Bronchial epithelial cell (primary cell): ENCODE measurements at regions not wholly inside any gene's neighbourhood (a gene's known extent, or its start where the extent isn't known, plus 50 kb on each side); places are given as distances from the start of the nearest gene placed in this dataset.

Experiments used
- DNase-seq: peaks from one replicate; pipeline ENCODE4 v3.0.0-alpha.2; 2010; ENCODE audit warnings: low read depth
- FAIRE-seq: peaks from 2 replicates; lab custom pipeline; 2011; peaks lifted over from hg19 to GRCh38; lab: Jason Lieb, UNC
- H3K27me3 ChIP-seq: 2 replicates; pipeline ENCODE4 v1.5.1; 2011; ENCODE audit warnings: low read length; ENCODE audit not compliant: control insufficient read depth, insufficient read depth
- H3K36me3 ChIP-seq: 2 replicates; pipeline ENCODE4 v1.5.1; 2011; ENCODE audit warnings: low read length; ENCODE audit not compliant: control insufficient read depth, insufficient read depth
- H3K4me3 ChIP-seq: 2 replicates; pipeline ENCODE4 v1.5.1; 2011; ENCODE audit warnings: mild to moderate bottlenecking, low read depth, low read length, control low read depth
- TF ChIP-seq, protein P1 (sequence below): IDR thresholded peaks from 2 replicates; pipeline ENCODE4 v1.5.1; 2011; ENCODE audit warnings: mild to moderate bottlenecking, moderate library complexity, low read length, control low read depth, inconsistent platforms; ENCODE audit not compliant: insufficient read depth, severe bottlenecking

DNA sequence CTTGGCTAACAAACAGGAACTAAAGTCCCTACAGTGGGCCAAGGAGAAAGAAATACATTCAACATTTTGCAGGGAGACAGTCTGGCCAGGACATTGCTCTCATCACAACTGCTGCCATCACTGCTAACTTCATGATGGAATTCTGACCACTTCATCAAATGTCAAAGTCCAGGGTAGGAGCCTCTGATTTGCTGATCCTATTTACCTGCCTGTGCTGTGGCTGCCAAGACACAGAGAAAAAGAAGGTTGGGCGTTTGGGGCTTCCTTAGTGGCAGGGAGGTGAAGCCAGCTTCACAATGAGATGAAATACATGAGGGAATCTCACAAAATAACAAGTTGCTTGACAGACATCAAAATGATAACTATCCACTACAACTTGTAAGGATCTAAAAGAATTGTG lies 343.9 kb upstream of the CADM1 start:
- DNase-seq (no peak), FAIRE-seq (no peak)
- no peaks in the 10 kb centered on the region for H3K27me3 ChIP-seq
- H3K4me3 ChIP-seq, result no peak overlapping the region
- TF ChIP-seq, protein P1, sequence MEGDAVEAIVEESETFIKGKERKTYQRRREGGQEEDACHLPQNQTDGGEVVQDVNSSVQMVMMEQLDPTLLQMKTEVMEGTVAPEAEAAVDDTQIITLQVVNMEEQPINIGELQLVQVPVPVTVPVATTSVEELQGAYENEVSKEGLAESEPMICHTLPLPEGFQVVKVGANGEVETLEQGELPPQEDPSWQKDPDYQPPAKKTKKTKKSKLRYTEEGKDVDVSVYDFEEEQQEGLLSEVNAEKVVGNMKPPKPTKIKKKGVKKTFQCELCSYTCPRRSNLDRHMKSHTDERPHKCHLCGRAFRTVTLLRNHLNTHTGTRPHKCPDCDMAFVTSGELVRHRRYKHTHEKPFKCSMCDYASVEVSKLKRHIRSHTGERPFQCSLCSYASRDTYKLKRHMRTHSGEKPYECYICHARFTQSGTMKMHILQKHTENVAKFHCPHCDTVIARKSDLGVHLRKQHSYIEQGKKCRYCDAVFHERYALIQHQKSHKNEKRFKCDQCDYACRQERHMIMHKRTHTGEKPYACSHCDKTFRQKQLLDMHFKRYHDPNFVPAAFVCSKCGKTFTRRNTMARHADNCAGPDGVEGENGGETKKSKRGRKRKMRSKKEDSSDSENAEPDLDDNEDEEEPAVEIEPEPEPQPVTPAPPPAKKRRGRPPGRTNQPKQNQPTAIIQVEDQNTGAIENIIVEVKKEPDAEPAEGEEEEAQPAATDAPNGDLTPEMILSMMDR, result no peak
- no peaks in the 10 kb centered on the region for H3K36me3 ChIP-seq

DNA sequence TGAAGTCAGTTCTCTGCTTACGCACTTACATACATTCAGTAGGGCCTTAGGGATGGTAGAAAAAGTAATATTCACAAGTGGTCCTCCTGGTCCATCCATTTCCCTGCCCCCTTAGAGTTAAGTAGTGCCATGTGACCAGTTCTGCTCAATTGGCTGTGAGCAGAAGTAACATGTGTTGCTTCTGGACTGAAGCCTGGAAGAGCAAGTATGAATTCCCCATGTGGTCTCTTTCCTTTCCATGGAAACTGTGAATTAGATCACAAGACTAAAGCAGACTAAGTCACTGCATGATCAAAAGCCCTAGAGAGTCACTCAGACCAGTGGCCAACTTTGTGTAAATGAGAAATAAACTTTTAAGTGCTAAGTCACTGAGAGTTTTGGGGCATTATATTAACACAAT lies 341.7 kb upstream of the CADM1 start:
- TF ChIP-seq, protein P1, result no peak
- H3K27me3 ChIP-seq, result no peaks in the 10 kb centered on the region
- no peak overlapping the region for H3K4me3 ChIP-seq
- FAIRE-seq, result no peak
- H3K36me3 ChIP-seq, result no peaks in the 10 kb centered on the region
- DNase-seq, result no peak

DNA sequence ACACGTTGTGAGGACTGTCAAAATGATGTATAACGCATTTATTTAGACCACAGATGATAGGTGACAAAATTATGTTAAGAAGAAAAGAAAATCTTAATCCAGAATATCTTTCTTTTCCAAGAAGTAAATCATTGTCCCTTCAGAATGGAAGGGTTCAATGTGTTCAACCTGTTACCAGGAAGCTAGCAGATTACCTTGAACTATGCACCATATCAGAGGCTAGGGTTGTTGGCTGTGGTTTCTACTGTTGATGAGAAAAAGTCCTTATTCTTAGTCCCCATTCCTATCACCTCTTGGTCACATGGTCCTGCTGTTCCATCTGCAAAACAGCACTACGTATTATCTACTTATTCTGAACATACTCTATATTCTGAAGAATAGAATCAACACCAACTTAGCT lies 339.5 kb upstream of the CADM1 start:
- H3K36me3 ChIP-seq, result no peaks in the 10 kb centered on the region
- no peak overlapping the region for H3K4me3 ChIP-seq
- TF ChIP-seq, protein P1, result no peak
- FAIRE-seq (no peak), DNase-seq (no peak)
- H3K27me3 ChIP-seq, result no peaks in the 10 kb centered on the region

DNA sequence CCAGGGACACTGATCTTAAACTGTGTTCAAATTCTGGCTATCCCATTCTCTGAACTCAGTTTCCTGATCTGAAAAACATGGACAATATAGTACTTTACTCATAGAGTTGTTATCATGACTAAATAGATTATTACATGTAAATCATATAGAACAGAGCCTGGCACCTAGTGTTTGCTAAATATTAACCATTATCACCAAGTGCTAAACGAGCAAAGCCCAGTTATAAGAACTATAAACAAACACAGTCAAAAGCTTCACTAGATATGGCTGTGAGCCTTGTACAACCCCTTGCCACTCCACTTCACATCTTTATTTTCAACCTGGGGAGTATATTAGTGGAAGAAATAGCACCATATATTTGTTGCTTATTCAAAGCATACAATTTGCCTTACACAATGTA lies 338.9 kb upstream of the CADM1 start:
- FAIRE-seq, result no peak
- TF ChIP-seq, protein P1, result no peak
- Histone ChIP-seq H3K4me3 (no peak overlapping the region), H3K36me3 (no peaks in the 10 kb centered on the region), H3K27me3 (no peaks in the 10 kb centered on the region)
- DNase-seq, result no peak

DNA sequence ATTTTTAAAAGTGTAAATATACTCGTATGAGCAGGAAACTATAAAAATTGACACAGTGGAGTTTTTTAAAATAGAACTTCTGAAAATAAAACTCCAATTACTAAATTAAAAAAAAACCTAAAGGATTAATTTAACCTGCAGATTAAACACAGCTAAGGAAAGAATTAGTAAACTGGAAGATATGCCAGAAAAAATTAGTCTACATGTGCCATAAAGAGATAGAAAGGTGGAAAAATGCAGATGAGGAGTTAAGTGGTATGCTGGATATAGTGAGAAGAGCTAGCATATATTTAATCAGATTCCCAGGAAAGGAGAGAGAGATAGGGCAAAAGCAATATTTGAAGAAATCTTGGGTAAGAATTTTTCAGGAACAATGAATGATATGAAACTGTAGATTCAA lies 315.8 kb upstream of the CADM1 start:
- TF ChIP-seq, protein P1, result no peak
- no peak for FAIRE-seq
- H3K4me3 ChIP-seq, result no peak overlapping the region
- DNase-seq, result no peak
- no peaks in the 10 kb centered on the region for H3K36me3 ChIP-seq
- H3K27me3 ChIP-seq, result no peaks in the 10 kb centered on the region

DNA sequence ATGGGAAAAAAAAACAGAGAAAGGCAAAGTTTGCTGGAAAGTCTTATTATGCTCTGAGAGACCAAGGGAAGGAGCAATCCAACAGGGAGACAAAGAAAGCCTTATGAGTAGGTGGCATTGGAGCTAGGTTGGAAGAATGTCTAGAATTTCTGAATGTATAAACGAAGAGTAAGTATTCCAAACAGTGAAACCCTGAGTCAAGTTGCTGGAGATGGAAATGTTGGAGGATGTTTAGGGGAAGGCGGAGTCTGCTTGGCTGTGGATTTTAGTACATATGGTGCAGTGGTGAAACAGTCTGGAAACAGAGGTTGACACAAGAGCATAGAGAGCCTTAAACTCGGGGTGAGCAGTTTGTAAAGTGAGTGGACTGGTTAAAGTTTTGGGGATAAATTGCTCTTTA lies 314.8 kb upstream of the CADM1 start:
- TF ChIP-seq, protein P1, result no peak
- Histone ChIP-seq H3K27me3 (no peaks in the 10 kb centered on the region), H3K4me3 (no peak overlapping the region), H3K36me3 (no peaks in the 10 kb centered on the region)
- no peak for DNase-seq
- no peak for FAIRE-seq
